GM19239 (cell line): ENCODE measurements at regions not wholly inside any gene's neighbourhood (a gene's known extent, or its start where the extent isn't known, plus 50 kb on each side); places are given as distances from the start of the nearest gene placed in this dataset.
"Not testable (repeated sequence)": the region's sequence is repeated elsewhere in the genome, so short reads cannot be mapped to it uniquely, and the experiment has no call there.

Experiments used
- DNase-seq: peaks from one replicate; pipeline ENCODE4 v3.0.0; 2011; ENCODE audit warnings: low spot score; ENCODE audit not compliant: insufficient read length
- FAIRE-seq: peaks from 2 replicates; lab custom pipeline; 2011; peaks lifted over from hg19 to GRCh38; lab: Jason Lieb, UNC

- DNase-seq (no peak), FAIRE-seq (no peak)
Measured at GRCh38 chr13:76012091-76012721, 376.1 kb downstream of the LMO7 start.

DNA sequence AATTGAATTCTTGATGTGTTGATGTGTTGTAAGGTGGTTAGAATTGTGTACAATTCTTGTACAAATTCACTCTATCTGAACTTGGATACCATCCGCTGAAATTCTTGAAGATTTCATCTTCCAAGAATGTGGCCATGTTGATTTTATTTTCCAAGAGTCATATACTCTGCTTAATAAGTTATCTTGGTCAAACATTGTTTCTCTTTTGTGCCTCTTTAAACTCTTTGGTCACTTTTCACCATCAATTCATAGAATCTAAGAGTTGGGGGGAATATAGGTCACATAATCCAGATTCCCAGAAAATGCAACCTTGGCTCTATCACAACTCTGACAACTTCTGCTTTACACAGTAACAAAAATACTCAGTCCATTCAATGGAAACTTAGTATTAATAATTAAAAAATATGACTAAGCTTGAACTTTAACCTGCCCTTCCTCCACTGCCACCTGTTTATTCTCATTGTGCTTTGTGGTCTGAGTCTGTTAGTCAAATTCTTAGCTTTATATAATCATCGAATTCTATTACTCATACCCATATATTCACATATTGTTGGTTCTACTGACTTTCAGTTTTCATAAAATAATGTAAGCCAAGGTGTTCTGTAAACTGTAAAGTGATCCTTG lies 373.2 kb downstream of the LMO7 start:
- no peak for FAIRE-seq
- DNase-seq: no peak

DNA sequence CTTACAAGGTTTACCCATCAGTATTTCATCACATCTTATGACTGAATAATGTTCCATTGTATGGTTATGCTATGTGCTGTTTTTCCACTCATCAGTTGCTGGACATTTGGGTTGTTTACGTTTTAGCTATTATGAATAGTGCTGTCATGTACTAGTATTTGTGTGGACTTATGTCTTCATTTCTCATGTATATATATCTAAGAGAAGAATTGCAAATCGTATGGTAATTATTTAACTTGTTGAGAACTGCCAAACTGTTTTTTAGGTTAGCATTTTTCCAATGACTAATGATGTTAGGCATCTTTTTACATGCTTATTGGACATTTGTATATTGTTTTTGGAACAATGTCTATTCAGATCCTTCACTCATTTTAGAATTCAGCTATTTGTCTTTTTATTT lies 368.3 kb downstream of the LMO7 start:
- peak; percentile 35 for FAIRE-seq

DNA sequence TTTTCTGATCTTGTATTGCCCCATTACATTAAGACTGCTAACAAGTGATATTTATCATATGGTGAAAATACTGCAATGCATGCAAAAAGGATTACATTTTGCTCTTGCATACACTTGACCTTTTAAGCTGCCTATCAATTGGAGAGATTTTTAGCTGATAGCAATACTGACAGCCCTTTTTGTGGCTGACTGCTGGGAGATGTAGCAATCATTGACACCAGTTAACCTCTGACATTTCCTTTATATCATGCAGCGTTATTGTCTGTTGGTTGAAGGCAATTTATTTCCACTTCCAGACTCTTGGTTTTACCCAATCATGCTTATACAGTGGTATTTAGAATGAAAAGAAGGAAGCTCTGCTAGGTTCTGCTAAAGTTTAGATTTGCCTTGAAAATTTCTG lies 364.0 kb downstream of the LMO7 start:
- no peak for FAIRE-seq

More for the DNA sequence above, 368.3 kb downstream of the LMO7 start:
- no peak for DNase-seq

GRCh38 chr13:75996582-75996981 lies 360.5 kb downstream of the LMO7 start:
- FAIRE-seq: no peak
- DNase-seq: no peak

More for the DNA sequence above, 364.0 kb downstream of the LMO7 start:
- DNase-seq: no peak

GRCh38 chr13:75995966-75996365 lies 359.8 kb downstream of the LMO7 start:
- DNase-seq (no peak), FAIRE-seq (no peak)

DNA sequence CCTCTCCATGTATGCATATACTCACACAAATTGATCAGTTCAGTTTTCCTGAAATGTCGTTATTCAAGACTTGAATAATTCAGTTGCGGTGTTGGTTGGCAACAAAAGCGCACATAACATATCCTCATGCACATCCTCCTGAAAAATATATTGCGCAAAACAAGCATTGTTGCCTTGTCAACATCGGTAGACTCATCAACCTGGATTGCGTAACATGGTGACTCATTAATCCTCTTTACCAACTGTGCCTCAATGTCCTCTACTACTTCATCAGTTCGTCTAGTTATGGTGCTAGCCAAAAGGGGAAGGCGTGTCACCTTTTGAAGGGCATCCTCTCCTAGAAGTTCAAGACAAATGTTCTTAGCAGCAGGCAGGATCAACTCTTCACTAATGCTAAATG lies 357.7 kb downstream of the LMO7 start:
- FAIRE-seq: no peak

DNA sequence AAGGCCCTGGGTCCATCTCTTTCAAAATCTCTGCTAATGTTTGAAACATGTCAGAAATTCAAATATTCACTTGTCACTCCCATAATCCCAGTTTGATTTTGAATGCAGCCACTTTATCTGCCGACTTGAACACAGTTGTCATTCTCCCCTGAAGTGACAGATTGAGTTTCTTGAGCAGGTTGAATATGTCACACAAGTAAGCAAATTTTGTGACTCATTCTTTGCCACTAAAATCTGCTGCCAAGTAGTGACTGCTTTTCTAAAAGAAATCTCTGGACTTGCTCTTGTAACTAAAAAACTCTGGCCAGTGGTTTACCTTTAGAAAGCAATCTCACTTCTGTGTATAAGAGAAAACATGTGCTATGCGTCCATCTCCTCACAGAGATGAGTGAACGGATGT lies 357.1 kb downstream of the LMO7 start:
- DNase-seq (no peak), FAIRE-seq (no peak)

More for the DNA sequence above, 357.7 kb downstream of the LMO7 start:
- DNase-seq: no peak

GRCh38 chr13:75986818-75987217 lies 350.7 kb downstream of the LMO7 start:
- peak; percentile 57 for FAIRE-seq
- DNase-seq: no peak

- DNase-seq: no peak
- FAIRE-seq: no peak
Measured at GRCh38 chr13:75985132-75985531, 349.0 kb downstream of the LMO7 start.

DNA sequence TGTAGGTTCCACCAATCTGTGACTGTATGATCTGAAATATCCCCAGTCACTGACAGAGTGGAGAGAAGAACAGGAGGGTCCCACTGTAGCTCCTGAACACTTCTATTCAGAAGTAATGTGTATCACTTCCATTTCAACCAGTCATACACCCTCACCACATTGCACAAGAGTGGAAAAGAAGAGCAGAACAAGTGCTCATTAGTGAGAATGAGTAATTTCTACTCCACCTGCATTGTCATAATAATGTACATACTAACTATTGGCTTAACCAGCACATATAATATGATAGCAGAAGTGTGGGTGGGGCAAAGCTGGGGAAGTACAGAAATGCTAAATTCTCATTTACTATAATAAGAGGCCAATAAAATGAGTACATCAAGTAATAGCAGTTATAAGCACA lies 342.7 kb downstream of the LMO7 start:
- DNase-seq: no peak
- no peak for FAIRE-seq

- DNase-seq (no peak), FAIRE-seq (no peak)
Measured at GRCh38 chr13:75968103-75968838, 332.1 kb downstream of the LMO7 start.

DNA sequence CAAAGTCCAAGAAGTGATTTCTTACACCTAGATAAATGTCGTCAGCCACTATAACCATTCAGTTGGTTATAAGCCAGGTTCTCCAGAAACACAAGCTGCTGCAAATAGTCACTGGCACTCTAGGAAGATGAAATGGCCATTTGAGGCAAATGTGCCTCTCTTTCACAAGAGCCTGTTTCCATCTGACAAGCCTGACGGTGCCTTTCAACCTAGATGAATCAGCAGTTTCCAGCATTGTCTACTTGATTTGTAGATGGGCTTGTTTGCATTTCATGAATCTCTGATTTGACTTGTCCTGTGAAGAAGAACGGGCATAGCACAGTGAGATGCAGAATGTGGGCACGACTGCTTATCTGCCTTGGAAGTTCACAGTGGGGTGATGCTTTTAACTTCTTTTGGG lies 327.2 kb downstream of the LMO7 start:
- FAIRE-seq (no peak), DNase-seq (no peak)

DNA sequence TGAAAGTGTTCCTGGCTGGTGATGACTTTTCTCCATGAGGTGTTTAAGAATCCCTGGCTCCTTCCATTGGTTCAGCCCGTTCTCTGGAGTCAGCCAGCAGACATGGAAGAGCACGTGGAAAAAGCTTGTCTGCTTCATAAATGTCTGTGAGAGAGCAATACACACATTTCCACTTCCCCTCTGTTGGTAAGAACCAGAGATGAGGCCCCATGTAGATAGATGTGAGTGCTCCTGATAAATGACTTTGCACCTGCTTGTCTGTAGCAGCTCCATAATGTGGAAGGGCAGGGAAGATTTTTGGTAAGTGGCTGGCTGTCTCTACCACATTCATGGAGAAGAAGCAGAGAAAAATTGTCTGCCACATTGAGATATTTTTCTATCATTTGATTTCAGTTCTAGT lies 325.8 kb downstream of the LMO7 start:
- no peak for FAIRE-seq

GRCh38 chr13:75960538-75960994 lies 324.4 kb downstream of the LMO7 start:
- no peak for FAIRE-seq
- DNase-seq: no peak

More for the DNA sequence above, 325.8 kb downstream of the LMO7 start:
- no peak for DNase-seq

GRCh38 chr13:75959861-75960481 lies 323.8 kb downstream of the LMO7 start:
- no peak for FAIRE-seq
- DNase-seq: no peak

DNA sequence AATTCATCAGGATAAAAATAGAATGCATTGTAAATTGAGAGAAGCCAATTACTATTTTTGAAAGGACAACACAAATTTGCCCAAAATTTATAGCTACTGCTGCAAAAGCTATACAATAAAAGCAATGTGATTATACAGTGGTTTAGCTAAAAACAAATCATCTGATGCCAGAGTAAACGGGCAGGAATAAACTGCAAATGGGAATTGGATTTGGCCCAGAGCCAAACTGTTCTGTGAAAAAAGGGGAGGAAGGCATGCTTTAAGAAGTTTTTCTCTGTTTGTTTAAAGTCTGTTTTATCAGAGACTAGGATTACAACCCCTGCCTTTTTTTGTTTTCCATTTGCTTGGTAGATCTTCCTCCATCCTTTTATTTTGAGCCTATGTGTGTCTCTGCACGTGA lies 317.5 kb downstream of the LMO7 start:
- not testable (repeated sequence) for DNase-seq, FAIRE-seq

DNA sequence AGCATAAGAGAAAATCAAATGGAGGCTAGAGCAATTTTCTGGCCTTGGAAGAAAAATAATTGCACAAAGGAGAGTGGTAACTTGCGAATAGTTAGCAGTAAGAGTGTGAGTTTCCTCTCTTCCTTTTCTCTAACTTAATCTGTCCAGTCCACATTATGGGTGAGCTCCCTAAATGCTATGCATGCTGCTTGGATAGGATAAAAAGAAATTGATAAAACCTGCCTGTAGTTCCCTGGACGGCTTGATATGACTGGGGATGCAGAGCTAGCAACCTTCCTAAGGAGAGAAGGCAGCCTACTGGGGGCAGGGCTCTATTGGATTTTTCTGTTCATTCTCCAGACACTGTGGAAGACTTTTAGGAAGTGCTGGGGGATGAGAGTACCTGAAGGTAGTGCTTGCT lies 311.3 kb downstream of the LMO7 start:
- DNase-seq (no peak), FAIRE-seq (no peak)

- no peak for DNase-seq
- FAIRE-seq: no peak
Measured at GRCh38 chr13:75946536-75947284, 310.6 kb downstream of the LMO7 start.

DNA sequence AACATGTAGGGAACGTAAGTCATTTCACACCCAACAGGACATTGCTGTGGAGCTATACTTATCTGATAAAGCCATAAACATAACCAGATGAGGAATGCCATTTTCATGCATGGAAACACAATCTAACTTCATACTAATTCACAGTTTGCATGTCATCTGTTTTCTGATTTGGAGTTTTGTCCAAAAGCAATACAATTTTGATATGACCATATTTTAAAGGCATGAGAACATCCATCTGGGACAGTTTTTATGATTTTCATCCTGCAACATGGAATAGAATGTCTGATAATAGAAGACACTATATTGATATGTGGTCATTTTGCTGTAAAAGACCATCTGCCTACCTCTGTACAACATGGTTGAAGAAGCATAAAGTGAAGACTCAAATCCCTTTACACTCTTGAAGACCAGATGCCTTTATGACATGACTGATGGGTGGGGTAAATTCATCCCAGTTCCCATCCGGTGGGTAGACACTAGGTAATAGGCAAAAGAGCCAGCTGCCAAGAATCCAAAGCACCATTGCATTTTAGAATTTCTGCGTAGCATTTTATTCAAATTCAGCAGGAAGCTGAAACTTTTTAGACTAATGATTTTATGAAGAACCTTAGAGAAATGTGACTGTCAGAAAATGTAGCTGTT lies 309.8 kb downstream of the LMO7 start:
- DNase-seq (no peak), FAIRE-seq (no peak)
